Panc1 (cell line): ENCODE measurements at regions not wholly inside any gene's neighbourhood (a gene's known extent, or its start where the extent isn't known, plus 50 kb on each side); places are given as distances from the start of the nearest gene placed in this dataset.
"Not testable (repeated sequence)": the region's sequence is repeated elsewhere in the genome, so short reads cannot be mapped to it uniquely, and the experiment has no call there.

Experiments
- ATAC-seq: fragments of 200-7000 bp; cut with Tn5 transposase; 2 replicates; pipeline ENCODE4 v1.9.1; 2020; ENCODE audit warnings: mild to moderate bottlenecking, moderate library complexity
- BruUV-seq: library from RNA; stranded (reverse); fragments of 400-500 nt; replicated peaks from 2 replicates; lab custom pipeline; 2021; lab: Mats Ljungman, UMichigan
- CTCF ChIA-PET: fragments of 300-600 bp; sonication (Branson Sonifier 250); formaldehyde crosslinking; loops from one replicate; lab custom pipeline; 2022; ENCODE audit warnings: antibody characterized with exemption; lab: Charles Lee
- POLR2A ChIA-PET: fragments of 300-600 bp; sonication (Branson Sonifier 250); formaldehyde crosslinking; loops from one replicate; lab custom pipeline; 2022; ENCODE audit warnings: antibody characterized with exemption; lab: Charles Lee
- DNase-seq: peaks from one replicate; pipeline ENCODE4 v3.0.0-alpha.2; 2010; ENCODE audit warnings: low read depth, low spot score
- H3K27ac ChIP-seq: 2 replicates; pipeline ENCODE4 v1.5.1; 2011; ENCODE audit warnings: mild to moderate bottlenecking, low read length, inconsistent platforms
- H3K27me3 ChIP-seq: fragments of 200-500 bp; sonication (Bioruptor generic); 2 replicates; pipeline ENCODE4 v1.6.0; 2014; ENCODE audit warnings: low read length, inconsistent platforms; ENCODE audit not compliant: control insufficient read depth, insufficient read depth
- H3K36me3 ChIP-seq: fragments of 200-500 bp; sonication (Bioruptor generic); 2 replicates; pipeline ENCODE4 v1.5.1; 2014; ENCODE audit warnings: inconsistent platforms, mild to moderate bottlenecking, low read length, moderate library complexity; ENCODE audit not compliant: control insufficient read depth, insufficient read depth
- H3K4me1 ChIP-seq: 2 replicates; pipeline ENCODE4 v1.5.1; 2011; ENCODE audit warnings: inconsistent platforms, mild to moderate bottlenecking, low read length, moderate library complexity; ENCODE audit not compliant: control insufficient read depth, insufficient read depth
- H3K4me3 ChIP-seq, 2 experiments: 2 replicates each; pipeline ENCODE4 v1.5.1; 2011 to 2012; ENCODE audit warnings: low read depth in 2 of 2, low read length in 2 of 2, mild to moderate bottlenecking in 2 of 2, inconsistent platforms in 1 of 2, moderate library complexity in 1 of 2
- H3K9me3 ChIP-seq: fragments of 200-500 bp; sonication (Bioruptor generic); 2 replicates; pipeline ENCODE4 v1.5.1; 2014; ENCODE audit warnings: low read depth, mild to moderate bottlenecking, inconsistent platforms, low read length, moderate library complexity; ENCODE audit not compliant: control insufficient read depth, insufficient read depth
- in situ Hi-C: cut with HindIII; loops from 2 replicates; pipeline ENCODE4 v1.10.0; 2016; ENCODE audit warnings: low sequenced_read_pairs, low pct_unique_long_range_greater_than_20kb
- intact Hi-C: fragments of 100-400 bp; cut with micrococcal nuclease; formaldehyde crosslinking; loops from one replicate; pipeline ENCODE4 v1.10.0; 2022; ENCODE audit not compliant: unreplicated experiment

GRCh38 chr9:66601472-66601871, 299.1 kb upstream of the ZNF658 start:
- ATAC-seq, H3K4me3 ChIP-seq, intact Hi-C loops, H3K4me1 ChIP-seq, H3K27ac ChIP-seq, CTCF ChIA-PET, POLR2A ChIA-PET, in situ Hi-C loops, H3K27me3 ChIP-seq, BruUV-seq, H3K9me3 ChIP-seq, H3K36me3 ChIP-seq, DNase-seq: not testable (repeated sequence)

DNA sequence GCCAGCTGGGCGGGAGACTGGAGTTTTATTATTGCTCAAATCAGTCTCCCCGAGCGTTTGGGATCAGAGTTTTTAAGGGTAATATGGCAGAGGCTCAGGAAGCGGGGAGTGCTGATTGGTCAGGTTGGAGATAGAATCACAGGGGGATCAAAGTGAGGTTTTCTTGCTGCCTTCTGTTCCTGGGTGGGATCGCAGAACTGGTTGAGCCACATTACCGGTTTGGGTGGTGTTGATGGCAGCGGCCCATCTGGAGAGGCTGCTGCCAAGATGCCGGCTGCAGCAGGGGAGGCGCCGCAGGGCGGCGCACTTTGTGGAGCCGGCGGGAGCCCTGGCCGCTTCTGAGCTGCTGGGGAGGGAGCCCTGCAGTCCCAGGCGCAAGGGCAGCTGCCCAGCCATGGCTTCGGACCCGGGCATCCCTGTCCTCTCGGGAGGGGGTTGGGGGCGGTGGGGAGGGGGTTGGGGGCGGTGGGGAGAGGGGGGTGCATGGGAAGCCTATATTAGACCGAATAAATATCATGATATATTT, 268.9 kb upstream of the ZNF658 start:
- H3K4me1 ChIP-seq, H3K27me3 ChIP-seq, CTCF ChIA-PET, DNase-seq, intact Hi-C loops, POLR2A ChIA-PET, ATAC-seq, H3K9me3 ChIP-seq, in situ Hi-C loops, H3K27ac ChIP-seq, BruUV-seq, H3K4me3 ChIP-seq, H3K36me3 ChIP-seq: not testable (repeated sequence)

DNA sequence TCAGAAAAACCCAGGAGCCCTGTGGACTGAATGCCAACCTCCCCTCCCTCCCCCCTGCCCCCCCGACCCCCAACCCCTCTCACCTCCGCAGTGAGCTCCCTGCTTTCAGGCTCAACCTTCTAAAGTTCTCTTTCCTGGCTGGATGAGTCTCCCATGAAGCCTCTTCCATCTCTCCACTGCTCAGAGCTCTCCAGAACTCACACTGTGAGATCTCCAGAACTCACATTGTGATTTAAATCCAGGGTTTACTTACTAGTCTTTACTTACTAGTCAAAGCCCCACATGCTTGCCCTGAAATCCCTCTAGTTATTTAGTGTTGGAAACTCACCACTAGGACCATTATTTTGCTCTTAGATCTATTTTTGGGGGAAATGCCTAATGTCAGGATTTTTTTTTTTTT, 252.8 kb upstream of the ZNF658 start:
- H3K4me1 ChIP-seq, CTCF ChIA-PET, H3K4me3 ChIP-seq, H3K27ac ChIP-seq, ATAC-seq, BruUV-seq, DNase-seq, H3K9me3 ChIP-seq, in situ Hi-C loops, H3K27me3 ChIP-seq, H3K36me3 ChIP-seq, POLR2A ChIA-PET, intact Hi-C loops: not testable (repeated sequence)

GRCh38 chr9:66690242-66690641, 210.3 kb upstream of the ZNF658 start:
- H3K27ac ChIP-seq, H3K4me3 ChIP-seq, intact Hi-C loops, H3K9me3 ChIP-seq, POLR2A ChIA-PET, H3K4me1 ChIP-seq, BruUV-seq, H3K36me3 ChIP-seq, H3K27me3 ChIP-seq, in situ Hi-C loops, DNase-seq, CTCF ChIA-PET, ATAC-seq: not testable (repeated sequence)

DNA sequence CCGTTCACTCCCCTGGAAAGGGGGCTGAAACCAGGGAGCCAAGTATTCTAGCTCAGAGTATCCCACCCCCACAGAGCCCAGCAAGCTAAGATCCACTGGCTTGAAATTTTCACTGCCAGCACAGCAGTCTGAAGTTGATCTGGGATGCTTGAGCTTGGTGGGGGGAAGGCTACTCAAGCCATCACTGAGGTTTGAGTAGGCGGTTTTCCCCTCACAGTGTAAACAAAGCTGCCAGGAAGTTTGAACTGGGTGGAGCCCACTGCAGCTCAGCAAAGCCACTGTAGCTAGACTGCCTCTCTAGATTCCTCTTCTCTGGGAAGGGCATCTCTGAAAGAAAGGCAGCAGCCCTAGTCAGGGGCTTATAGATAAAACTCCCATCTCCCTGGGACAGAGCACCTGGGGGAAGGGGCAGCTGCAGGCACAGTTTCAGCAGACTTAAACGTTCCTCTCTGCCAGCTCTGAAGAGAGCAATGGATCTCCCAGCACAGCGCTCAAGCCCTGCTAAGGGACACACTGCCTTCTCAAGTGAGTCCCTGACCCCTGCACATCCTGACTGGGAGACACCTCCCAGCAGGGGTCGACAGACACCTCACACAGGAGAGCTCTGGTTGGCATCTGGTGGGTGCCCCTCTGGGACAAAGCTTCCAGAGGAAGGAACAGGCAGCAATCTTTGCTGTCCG, 204.8 kb upstream of the ZNF658 start:
- H3K4me1 ChIP-seq, intact Hi-C loops, CTCF ChIA-PET, H3K4me3 ChIP-seq, H3K36me3 ChIP-seq, DNase-seq, H3K27ac ChIP-seq, POLR2A ChIA-PET, H3K9me3 ChIP-seq, in situ Hi-C loops, BruUV-seq, ATAC-seq, H3K27me3 ChIP-seq: not testable (repeated sequence)

- CTCF ChIA-PET, ATAC-seq, H3K4me1 ChIP-seq, POLR2A ChIA-PET, H3K27me3 ChIP-seq, H3K27ac ChIP-seq, H3K9me3 ChIP-seq, H3K36me3 ChIP-seq, BruUV-seq, H3K4me3 ChIP-seq, DNase-seq, in situ Hi-C loops, intact Hi-C loops: not testable (repeated sequence)
These were observed 203.0 kb upstream of the ZNF658 start for GRCh38 chr9:66697343-66698065.

DNA sequence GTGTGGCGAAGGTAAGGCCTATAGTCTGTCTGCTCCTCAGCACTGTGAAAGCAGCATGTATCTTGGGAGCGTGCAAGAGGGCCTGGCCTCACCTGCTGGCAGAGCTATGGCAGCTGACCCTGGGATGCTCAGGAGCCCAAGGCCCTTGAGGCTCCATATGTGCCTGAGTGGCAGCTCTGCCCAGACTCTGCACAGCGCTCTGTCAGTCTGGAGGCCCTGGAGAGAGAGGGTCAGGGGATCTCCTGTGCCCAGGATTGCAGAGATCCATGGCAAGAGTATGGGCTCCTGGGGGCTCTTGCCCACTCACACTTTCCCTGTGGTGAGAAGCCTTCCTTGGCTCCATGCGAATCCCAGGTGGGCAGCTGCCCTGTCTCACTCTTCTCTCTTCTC, 202.5 kb upstream of the ZNF658 start:
- in situ Hi-C loops = not testable (repeated sequence)

More for the DNA sequence above, 202.5 kb upstream of the ZNF658 start:
- H3K4me1 ChIP-seq, BruUV-seq, POLR2A ChIA-PET, H3K9me3 ChIP-seq, H3K27ac ChIP-seq, H3K27me3 ChIP-seq, CTCF ChIA-PET, H3K36me3 ChIP-seq, H3K4me3 ChIP-seq, ATAC-seq, intact Hi-C loops, DNase-seq: not testable (repeated sequence)
